ENCODE measurements at regions not wholly inside any gene's neighbourhood (a gene's known extent, or its start where the extent isn't known, plus 50 kb on each side); places are given as distances from the start of the nearest gene placed in this dataset.
"Not testable (repeated sequence)": the region's sequence is repeated elsewhere in the genome, so short reads cannot be mapped to it uniquely, and the experiment has no call there.

DNA sequence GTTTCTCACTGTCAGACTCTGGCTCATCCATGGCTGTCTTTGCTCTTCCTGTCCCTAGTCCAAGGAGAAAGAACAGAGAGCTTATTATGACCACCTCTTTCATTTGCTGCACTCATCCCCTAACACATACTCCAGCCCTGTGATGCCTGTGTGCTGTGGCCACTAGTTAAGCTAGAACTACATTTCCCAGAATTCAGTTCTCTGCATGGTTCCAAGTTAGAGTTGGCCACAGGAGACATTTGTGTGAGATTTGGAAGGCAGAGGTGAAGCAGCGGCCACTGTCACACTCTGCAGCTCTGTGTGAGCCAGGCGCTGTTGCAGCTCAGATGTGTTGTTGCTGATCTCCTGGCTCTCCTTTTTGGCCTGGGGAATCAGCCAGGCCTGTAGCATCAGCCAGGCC, 188.2 kb upstream of the ATP6AP2 start:
- no peak overlapping the region for H3K27ac Mint-ChIP-seq
- no peak overlapping the region for H3K4me3 Mint-ChIP-seq
- peaks cover 4% of the 10 kb centered on the region for H3K9me3 Mint-ChIP-seq
- DNase-seq (no peak), ATAC-seq (no peak)
- H3K27me3 Mint-ChIP-seq: no peaks in the 10 kb centered on the region
- no peaks in the 10 kb centered on the region for H3K36me3 Mint-ChIP-seq (ENCODE audit: low read depth)
- H3K4me1 Mint-ChIP-seq: no peaks in the 10 kb centered on the region

DNA sequence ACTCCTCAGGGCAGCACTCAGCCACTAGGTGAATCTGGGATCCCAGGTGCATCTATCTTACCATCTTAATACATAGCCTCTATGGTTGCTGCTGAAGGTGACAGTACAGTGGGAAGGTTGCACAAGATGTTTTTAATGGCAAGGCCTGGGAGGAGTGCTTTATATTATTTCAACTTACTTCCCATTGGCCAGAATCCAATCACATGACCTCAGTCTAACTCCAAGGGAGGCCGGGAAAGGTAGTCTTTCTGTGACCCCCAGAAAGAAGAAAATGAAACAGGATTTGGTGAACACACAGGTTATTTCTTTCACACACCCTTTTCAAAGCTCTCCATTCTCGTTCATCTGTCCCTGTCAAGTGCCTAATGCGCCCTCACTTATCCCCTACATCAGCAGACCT, 189.1 kb upstream of the ATP6AP2 start:
- Mint-ChIP-seq H3K36me3 (ENCODE audit: low read depth) (no peaks in the 10 kb centered on the region), H3K4me3 (no peak overlapping the region), H3K27ac (no peak overlapping the region), H3K27me3 (no peaks in the 10 kb centered on the region), H3K9me3 (no peaks in the 10 kb centered on the region), H3K4me1 (no peaks in the 10 kb centered on the region)
- no peak for DNase-seq
- no peak for ATAC-seq

DNA sequence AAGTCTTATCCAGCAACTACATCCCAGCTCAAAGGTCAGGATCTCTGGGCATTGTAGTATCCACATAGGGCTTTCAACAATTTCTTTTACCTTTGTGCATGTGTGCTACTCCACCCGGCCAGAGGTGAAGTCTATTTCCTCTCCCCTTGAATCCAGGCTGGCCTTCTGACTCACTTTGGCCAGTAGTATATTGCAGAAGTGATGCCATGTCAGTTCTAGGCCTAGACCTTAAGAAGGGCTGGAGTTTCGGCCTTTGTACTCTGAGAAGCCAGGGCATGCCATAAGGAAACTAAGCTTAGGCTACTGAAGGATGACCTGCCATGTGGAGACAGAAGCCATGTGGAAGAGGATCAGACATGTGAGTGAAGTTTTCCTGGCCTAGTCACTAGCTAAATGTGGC, 191.2 kb upstream of the ATP6AP2 start:
- no peaks in the 10 kb centered on the region for H3K36me3 Mint-ChIP-seq (ENCODE audit: low read depth)
- H3K27me3 Mint-ChIP-seq: no peaks in the 10 kb centered on the region
- no peak overlapping the region for H3K27ac Mint-ChIP-seq
- no peak for DNase-seq
- no peak for ATAC-seq
- H3K4me1 Mint-ChIP-seq: no peaks in the 10 kb centered on the region
- H3K4me3 Mint-ChIP-seq: no peak overlapping the region
- H3K9me3 Mint-ChIP-seq: no peaks in the 10 kb centered on the region

DNA sequence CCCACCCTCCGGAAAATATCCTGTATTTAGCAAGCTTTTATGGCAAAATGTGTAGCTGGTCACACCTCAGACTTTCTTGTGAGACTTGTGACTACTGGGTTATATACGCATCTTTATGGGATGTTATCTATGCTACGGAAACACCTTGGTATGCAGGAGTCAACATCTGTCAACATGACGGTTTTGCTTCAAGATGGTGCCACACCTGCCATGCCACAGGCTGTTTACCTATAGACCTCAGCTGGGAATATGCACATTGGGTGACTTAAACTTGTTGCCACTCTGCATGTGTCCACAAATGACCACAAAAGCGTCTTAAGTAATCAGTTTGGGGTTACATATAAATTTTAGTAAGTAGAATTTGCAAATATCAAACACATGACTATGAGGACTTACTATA, 192.3 kb upstream of the ATP6AP2 start:
- H3K4me1 Mint-ChIP-seq: no peaks in the 10 kb centered on the region
- no peak for ATAC-seq
- no peaks in the 10 kb centered on the region for H3K27me3 Mint-ChIP-seq
- H3K4me3 Mint-ChIP-seq: no peak overlapping the region
- no peak overlapping the region for H3K27ac Mint-ChIP-seq
- no peaks in the 10 kb centered on the region for H3K36me3 Mint-ChIP-seq (ENCODE audit: low read depth)
- H3K9me3 Mint-ChIP-seq: no peaks in the 10 kb centered on the region
- no peak for DNase-seq

DNA sequence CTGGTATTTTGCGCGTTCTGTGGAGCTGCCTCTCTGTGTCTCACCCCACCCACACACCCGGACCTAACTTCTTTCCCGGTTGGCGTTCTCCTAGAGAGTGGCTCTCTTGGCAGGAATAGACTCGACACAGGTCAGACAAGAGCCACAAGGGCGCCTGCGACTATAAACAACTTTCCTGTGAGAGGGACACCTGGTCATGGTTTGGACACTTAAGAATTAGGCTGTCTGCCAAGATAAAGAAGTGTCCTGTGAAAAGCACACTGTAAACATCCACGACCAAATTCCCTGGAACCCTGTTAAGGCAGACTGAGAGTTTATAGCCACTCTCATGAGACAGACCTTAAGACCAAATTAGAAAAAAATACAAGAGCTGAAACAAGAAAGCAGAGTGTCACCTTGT, 192.9 kb upstream of the ATP6AP2 start:
- not testable (repeated sequence) for H3K4me3 Mint-ChIP-seq; H3K27ac Mint-ChIP-seq; DNase-seq; H3K27me3 Mint-ChIP-seq; H3K9me3 Mint-ChIP-seq; H3K36me3 Mint-ChIP-seq (ENCODE audit: low read depth); ATAC-seq; H3K4me1 Mint-ChIP-seq

DNA sequence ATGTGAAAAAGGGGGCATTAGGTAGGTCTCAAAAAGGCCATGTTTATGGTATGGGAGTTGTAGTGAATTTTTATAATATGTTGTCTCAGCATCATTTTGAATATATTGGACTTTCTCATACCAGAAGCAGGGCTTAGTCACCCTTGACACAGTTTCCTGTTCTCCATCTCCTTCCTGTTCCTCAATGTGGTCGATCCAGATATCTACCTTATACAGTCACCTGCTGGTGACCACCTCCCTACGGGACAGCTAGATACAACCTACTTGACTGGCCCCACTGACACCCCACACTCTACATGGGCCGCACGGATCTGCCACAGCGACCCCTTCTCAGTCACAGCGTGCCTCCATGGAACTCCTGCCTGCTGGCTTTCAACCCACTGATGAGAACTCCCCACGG, 193.5 kb upstream of the ATP6AP2 start:
- not testable (repeated sequence) for H3K4me1 Mint-ChIP-seq; H3K27ac Mint-ChIP-seq; H3K36me3 Mint-ChIP-seq (ENCODE audit: low read depth); DNase-seq; ATAC-seq; H3K9me3 Mint-ChIP-seq; H3K27me3 Mint-ChIP-seq; H3K4me3 Mint-ChIP-seq

DNA sequence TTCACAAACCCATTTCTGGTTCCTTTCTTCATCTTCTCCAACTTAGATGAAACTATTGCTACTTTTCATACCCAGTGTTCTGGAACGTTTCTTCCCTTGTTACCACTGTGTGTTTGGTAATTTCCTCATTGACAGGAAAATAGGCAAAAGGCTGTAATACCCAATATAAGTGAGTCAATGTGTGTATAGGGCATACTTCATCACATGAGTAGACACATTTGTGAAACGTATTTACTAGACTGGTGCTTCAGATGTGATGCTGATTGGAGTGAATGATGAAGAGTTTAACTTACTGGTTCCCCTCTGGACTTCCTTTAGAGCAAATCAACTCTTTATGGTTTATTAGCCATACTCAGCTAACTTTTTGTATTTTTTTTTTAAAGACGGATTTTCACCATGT, 195.1 kb upstream of the ATP6AP2 start:
- no peaks in the 10 kb centered on the region for H3K27me3 Mint-ChIP-seq
- no peak overlapping the region for H3K27ac Mint-ChIP-seq
- no peaks in the 10 kb centered on the region for H3K4me1 Mint-ChIP-seq
- no peak for ATAC-seq
- H3K9me3 Mint-ChIP-seq: no peaks in the 10 kb centered on the region
- no peak overlapping the region for H3K4me3 Mint-ChIP-seq
- DNase-seq: no peak
- H3K36me3 Mint-ChIP-seq (ENCODE audit: low read depth): no peaks in the 10 kb centered on the region

DNA sequence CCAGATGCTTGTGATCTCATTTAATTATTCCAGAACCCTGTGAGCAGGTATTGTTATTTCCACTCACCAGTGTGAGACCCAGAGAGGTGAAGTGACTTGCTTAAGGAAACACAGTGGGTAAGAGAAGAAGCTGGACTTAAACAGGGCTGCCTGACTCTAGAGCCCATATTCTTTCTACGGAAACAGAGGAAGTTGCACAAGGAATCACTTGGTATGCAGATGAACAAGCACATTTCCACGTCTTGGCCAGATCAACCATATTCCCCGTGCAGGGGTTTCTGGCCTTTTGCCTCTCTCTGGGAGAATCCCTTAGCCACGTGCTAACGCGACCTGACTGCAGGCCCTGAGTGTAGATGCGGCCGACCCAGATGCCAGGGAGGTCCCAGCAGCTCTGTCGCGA, 195.5 kb upstream of the ATP6AP2 start:
- Mint-ChIP-seq H3K27me3 (no peaks in the 10 kb centered on the region), H3K27ac (no peak overlapping the region), H3K9me3 (no peaks in the 10 kb centered on the region), H3K4me3 (no peak overlapping the region), H3K4me1 (no peaks in the 10 kb centered on the region), H3K36me3 (ENCODE audit: low read depth) (no peaks in the 10 kb centered on the region)
- ATAC-seq (no peak), DNase-seq (no peak)

DNA sequence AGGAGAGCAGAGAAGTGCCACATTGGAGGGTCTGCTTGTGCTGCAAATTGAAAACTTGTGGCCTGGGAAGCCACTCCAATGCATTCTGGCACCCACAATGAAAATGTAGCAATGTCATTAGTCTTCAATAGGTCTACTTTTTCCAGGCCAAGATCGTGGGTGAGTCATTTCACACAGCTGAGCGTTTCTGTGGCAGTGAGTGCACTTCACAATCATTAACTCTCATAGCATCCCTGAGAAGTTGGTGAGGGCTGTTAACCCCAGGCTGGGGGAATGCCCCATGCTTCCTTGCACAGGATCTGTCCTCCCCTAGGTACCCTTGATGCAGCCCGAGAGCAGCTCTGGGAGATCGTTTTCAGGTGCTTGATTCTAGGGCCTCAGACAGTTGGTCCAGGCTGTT, 196.8 kb upstream of the ATP6AP2 start:
- Mint-ChIP-seq H3K4me1 (no peaks in the 10 kb centered on the region), H3K9me3 (no peaks in the 10 kb centered on the region), H3K4me3 (no peak overlapping the region), H3K36me3 (ENCODE audit: low read depth) (no peaks in the 10 kb centered on the region), H3K27ac (no peak overlapping the region), H3K27me3 (no peaks in the 10 kb centered on the region)
- ATAC-seq (no peak), DNase-seq (no peak)

DNA sequence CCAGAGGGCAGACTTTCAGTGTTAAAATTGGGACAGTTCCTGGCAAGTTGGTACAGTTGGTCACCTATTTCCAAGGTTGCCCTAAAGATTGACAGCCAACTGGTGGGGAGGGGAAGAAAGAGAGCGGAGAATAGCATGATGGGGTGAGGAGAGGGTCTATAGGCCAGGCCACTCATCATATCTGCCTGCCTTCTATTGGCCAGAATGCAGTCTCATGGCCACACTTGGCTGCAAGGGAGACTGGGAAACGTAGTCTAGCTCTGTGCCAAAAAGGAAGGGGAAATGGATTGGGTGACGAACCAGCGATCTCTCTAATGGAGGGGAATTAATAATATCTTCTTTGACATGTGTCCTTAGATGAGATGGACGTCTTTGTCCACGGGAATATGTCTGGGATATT, 197.4 kb upstream of the ATP6AP2 start:
- ATAC-seq (no peak), DNase-seq (no peak)
- H3K27ac Mint-ChIP-seq: no peak overlapping the region
- peaks cover 1% of the 10 kb centered on the region for H3K27me3 Mint-ChIP-seq
- no peak overlapping the region for H3K4me3 Mint-ChIP-seq
- no peaks in the 10 kb centered on the region for H3K36me3 Mint-ChIP-seq (ENCODE audit: low read depth)
- no peaks in the 10 kb centered on the region for H3K4me1 Mint-ChIP-seq
- H3K9me3 Mint-ChIP-seq: no peaks in the 10 kb centered on the region

DNA sequence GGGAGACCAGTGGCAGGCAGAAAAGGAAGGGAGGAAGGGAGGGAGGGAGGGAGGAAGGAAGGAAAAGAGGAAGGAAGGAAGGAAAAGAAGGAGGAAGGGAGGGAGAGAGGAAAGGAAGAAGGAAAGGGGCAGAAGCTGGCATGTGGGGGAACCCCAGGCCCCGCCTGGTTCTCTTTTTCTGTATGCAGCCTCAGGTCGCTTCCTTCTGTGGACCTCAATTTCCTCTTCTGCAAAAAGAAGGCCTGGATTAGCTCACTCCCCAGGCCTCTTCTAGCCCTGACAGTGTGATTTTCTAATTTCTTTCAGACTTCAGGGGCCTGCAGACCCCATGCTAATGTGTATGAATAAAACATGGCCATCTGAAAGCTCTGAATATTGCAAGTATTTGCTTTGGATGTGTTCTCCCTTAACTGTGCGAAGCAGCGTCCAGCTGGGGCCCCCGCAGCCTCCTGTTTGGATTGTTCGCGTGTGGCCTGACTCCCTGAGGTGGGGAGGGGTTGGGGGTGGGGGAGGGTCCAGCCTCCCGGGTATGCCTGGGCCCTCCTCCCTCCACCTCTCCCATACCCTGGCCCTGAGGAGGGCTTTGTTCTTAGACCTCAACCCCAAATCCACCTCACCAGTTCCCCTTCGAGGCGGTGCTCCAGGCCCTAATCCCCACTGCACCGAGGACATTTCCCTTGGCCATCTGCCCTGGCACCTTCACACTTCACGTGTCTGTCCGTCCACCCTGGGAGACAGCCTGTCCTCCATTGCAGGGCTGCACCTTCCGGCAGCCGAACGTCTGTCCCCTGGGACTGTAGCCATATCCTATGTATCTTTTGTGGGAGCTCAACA, 199.9 kb upstream of the ATP6AP2 start:
- H3K4me1 Mint-ChIP-seq: no peaks in the 10 kb centered on the region

DNA sequence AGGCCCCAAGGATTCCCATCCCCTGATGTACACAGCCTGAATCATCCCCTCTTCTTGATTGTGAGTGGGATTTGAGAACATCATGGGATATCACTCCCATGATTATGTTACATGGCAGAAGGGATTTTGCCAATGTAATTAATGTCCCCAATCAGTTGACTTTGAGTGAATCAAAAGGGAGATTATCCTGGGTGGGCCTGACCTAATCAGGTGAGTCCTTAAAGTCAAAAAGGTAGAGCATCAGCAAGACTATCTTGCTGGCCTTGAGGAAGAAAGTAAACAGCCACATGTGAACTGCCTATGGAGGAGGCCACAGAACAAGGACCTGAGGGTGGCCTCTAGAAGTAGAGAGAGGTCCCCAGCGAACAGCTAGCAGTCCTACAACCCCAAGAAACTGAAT, 203.1 kb upstream of the ATP6AP2 start:
- Mint-ChIP-seq H3K9me3 (no peaks in the 10 kb centered on the region), H3K4me3 (no peak overlapping the region), H3K4me1 (no peaks in the 10 kb centered on the region), H3K36me3 (ENCODE audit: low read depth) (no peaks in the 10 kb centered on the region), H3K27ac (no peak overlapping the region), H3K27me3 (peaks cover 1% of the 10 kb centered on the region)
- ATAC-seq (no peak), DNase-seq (no peak)

More for the DNA sequence above, 199.9 kb upstream of the ATP6AP2 start:
- Mint-ChIP-seq H3K9me3 (no peaks in the 10 kb centered on the region), H3K4me3 (no peak overlapping the region), H3K27me3 (peaks cover 1% of the 10 kb centered on the region), H3K27ac (no peak overlapping the region), H3K36me3 (ENCODE audit: low read depth) (no peaks in the 10 kb centered on the region)
- DNase-seq (no peak), ATAC-seq (no peak)

DNA sequence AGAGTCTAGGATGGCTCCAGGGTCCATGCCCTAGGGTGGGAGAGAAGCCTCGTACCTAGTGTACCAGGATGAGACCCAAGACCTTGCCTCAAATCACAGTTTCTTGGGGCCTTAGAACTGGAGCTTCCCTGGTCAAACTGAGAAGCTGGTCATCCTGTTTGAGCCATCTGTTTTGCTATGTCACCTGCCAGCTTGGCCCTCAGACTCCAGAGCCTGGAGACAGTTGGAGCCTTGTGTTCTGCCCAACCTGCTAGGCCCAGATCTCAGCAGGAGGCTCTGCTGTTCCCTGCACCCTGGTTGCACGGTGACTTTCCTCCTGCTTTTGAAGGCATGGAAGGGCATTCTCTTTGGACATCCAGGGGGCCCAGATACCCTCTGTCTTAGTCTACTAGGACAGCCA, 206.3 kb upstream of the ATP6AP2 start:
- Mint-ChIP-seq H3K27me3 (peaks cover 1% of the 10 kb centered on the region), H3K9me3 (no peaks in the 10 kb centered on the region), H3K4me1 (no peaks in the 10 kb centered on the region), H3K27ac (no peak overlapping the region), H3K4me3 (no peak overlapping the region), H3K36me3 (ENCODE audit: low read depth) (no peaks in the 10 kb centered on the region)
- ATAC-seq (no peak), DNase-seq (no peak)

DNA sequence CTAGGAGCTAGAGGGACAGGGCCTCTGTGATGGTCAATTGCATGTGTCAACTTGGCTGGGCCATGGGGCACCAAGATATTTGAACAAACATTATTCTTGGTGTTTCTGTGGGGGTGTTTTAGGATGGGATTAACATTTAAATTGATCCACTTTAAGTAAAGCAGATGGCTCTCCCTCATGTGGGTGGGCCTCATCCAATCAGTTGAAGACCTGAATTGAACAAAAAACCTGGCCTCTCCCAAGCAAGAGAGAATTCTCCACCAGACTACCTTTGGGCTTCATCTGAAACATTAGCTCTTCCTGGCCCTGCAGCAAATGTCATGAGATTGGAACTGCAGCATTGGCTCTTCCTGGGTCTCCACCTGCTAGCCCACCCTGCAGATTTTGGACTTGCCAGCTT, 207.1 kb upstream of the ATP6AP2 start:
- H3K36me3 Mint-ChIP-seq (ENCODE audit: low read depth): no peaks in the 10 kb centered on the region
- no peaks in the 10 kb centered on the region for H3K9me3 Mint-ChIP-seq
- no peak overlapping the region for H3K27ac Mint-ChIP-seq
- H3K27me3 Mint-ChIP-seq: peaks cover under 1% of the 10 kb centered on the region
- H3K4me1 Mint-ChIP-seq: peaks cover under 1% of the 10 kb centered on the region
- DNase-seq (no peak), ATAC-seq (no peak)
- no peak overlapping the region for H3K4me3 Mint-ChIP-seq

DNA sequence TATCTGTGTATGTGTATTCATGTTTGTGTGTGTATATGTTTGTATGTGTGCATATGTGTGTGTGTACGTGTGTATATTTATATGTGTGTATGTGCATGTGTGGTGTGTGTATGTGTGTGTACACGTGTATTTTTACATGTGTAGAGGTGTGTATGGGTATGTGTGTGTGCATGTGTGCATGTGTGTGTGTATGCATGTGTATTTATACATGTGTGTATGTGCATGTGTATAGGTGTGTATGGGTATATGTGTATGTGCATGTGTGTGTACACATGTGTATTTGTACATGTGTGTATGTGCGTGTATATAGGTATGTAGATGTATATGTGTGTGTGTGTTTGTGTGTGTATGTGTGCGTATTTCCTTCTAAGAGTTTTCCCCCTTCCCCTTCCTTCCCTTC, 207.7 kb upstream of the ATP6AP2 start:
- no peak for ATAC-seq
- Mint-ChIP-seq H3K27me3 (no peaks in the 10 kb centered on the region), H3K27ac (no peak overlapping the region), H3K9me3 (no peaks in the 10 kb centered on the region), H3K4me1 (peaks cover 3% of the 10 kb centered on the region), H3K4me3 (no peak overlapping the region), H3K36me3 (ENCODE audit: low read depth) (no peaks in the 10 kb centered on the region)
- no peak for DNase-seq

DNA sequence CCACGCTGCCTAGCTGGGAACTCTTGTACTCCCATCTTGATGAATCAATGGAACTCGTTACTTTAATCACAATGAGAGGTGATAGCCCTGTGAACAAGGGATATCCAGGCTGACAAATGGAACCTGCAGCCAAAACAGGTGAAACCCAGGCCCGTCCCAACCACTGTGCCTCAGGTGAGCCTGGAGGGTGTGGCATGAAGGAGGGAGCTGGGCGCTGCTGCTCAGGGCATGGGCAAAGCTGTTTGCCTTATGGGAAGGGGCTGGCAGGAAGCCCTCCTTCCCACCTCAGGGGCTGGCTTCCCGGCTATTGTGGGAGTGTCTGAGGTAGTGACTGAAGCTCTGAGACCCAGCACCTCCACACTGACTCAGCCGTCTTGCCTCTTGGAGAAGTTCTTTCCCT, 209.4 kb upstream of the ATP6AP2 start:
- H3K9me3 Mint-ChIP-seq: no peaks in the 10 kb centered on the region
- no peak overlapping the region for H3K27ac Mint-ChIP-seq
- no peaks in the 10 kb centered on the region for H3K27me3 Mint-ChIP-seq
- H3K36me3 Mint-ChIP-seq (ENCODE audit: low read depth): no peaks in the 10 kb centered on the region
- peaks cover 3% of the 10 kb centered on the region for H3K4me1 Mint-ChIP-seq
- no peak for ATAC-seq
- DNase-seq: no peak
- no peak overlapping the region for H3K4me3 Mint-ChIP-seq

All from activated naive CD8-positive, alpha-beta T cell treated with anti-CD3 and anti-CD28 coated beads, Interleukin-2, amount 50 U/mL, for 24 hours (primary cell).